ENCODE measurements at regions not wholly inside any gene's neighbourhood (a gene's known extent, or its start where the extent isn't known, plus 50 kb on each side); places are given as distances from the start of the nearest gene placed in this dataset.
A peak's percentile ranks its signal among the peaks of the same experiment; 100 is the strongest.

DNA sequence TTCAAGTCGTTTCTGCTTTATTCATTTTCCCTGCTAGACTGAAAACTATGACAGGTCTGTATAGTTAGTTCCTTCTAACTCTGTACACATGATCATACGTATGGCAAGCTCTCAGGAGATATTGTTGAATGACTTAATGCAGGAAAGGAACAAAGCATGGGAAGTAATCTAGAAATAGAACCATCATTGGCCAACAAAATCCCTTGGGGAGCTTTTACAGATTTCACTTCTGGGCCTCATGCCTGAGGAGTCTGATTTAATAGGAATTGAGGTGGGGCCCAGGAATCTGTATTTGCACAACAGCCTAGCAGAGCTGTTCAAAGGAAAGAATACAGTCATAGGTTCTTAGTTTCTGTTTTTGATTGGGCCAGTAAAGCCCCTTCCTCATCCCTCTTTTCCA lies 229.2 kb downstream of the MAP2K6 start:
- DNase-seq (ENCODE audit: low read depth), result peak; percentile 29
- no peak for TF ChIP-seq CTCF (IDR thresholded peaks at IDR 0.05; ENCODE audit: low read length, missing control alignments)
- no peak overlapping the region for H3K4me3 ChIP-seq (replicated peaks; ENCODE audit: low read depth, low read length)

DNA sequence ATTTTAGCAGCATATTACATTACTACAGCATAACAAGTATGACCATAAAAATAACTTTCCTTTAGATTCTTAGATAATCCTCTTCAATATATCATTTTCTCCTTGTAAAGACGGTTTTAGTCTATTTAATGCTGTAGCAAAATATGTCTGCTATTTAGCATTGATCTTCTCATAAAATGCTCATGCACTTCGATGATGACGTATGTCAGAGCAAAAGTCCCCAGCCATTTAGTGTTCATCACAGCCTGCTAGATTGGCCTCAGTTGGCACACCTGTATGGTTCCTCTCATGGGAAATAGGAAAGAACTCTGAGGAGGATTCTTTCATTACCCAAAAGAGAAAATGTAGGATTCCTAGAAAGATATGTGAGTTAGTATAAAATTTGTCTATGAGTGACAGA lies 232.2 kb downstream of the MAP2K6 start:
- TF ChIP-seq CTCF (IDR thresholded peaks at IDR 0.05; ENCODE audit: low read length, missing control alignments), result no peak
- no peak overlapping the region for H3K4me3 ChIP-seq (replicated peaks; ENCODE audit: low read depth, low read length)
- no peak for DNase-seq (ENCODE audit: low read depth)

DNA sequence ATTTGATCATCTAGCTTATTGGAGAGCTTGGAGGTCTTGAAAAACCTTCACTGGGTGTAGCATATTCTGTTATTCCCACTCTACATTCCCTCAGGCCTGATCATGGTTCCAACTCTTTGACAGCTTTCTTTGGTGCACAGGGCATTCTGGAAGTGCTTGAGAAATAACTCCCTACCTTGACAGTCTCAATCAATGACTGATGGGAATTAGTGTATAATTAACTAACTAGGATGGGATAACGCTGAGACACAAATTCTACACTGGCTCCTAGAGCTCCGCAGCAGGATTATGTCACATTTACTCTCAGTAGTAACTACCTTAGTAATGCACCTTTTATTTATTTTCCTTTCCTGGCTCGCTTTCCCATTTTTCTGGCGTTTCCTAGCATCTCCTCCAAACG lies 236.4 kb downstream of the MAP2K6 start:
- no peak for TF ChIP-seq CTCF (IDR thresholded peaks at IDR 0.05; ENCODE audit: low read length, missing control alignments)
- no peak overlapping the region for H3K4me3 ChIP-seq (replicated peaks; ENCODE audit: low read depth, low read length)
- no peak for DNase-seq (ENCODE audit: low read depth)

- H3K4me3 ChIP-seq (replicated peaks; ENCODE audit: low read depth, low read length), result no peak overlapping the region
- no peak for DNase-seq (ENCODE audit: low read depth)
- TF ChIP-seq CTCF (IDR thresholded peaks at IDR 0.05; ENCODE audit: low read length, missing control alignments), result no peak
Observed at GRCh38 chr17:69651921-69652320, 237.4 kb downstream of the MAP2K6 start.

GRCh38 chr17:69654981-69655855 lies 240.7 kb downstream of the MAP2K6 start:
- DNase-seq (ENCODE audit: low read depth), result peak; percentile 68
- TF ChIP-seq CTCF (IDR thresholded peaks at IDR 0.05; ENCODE audit: low read length, missing control alignments), result no peak
- no peak overlapping the region for H3K4me3 ChIP-seq (replicated peaks; ENCODE audit: low read depth, low read length)

DNA sequence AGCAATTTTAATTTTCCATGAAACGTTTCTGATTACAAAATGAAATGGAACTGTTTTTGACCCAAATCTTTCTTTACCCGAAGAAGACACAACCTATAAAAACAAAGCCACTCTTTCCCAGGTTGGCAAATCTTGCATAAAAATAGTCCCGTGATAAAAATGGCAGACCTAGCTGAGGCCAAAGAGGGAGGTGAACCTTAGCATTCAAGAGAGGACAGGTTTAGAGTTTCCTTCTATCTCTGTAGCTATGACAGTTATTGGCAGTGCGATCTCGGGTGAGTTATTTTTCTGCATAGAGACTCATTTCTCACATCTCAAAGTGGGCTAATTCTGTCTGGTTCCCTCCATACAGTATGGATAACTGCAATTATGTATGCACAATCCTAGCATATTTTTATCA lies 241.4 kb downstream of the MAP2K6 start:
- TF ChIP-seq CTCF (IDR thresholded peaks at IDR 0.05; ENCODE audit: low read length, missing control alignments), result no peak
- no peak overlapping the region for H3K4me3 ChIP-seq (replicated peaks; ENCODE audit: low read depth, low read length)
- no peak for DNase-seq (ENCODE audit: low read depth)

All from fibroblast of pulmonary artery (primary cell).